K562 (cell line): ENCODE measurements at regions not wholly inside any gene's neighbourhood (a gene's known extent, or its start where the extent isn't known, plus 50 kb on each side); places are given as distances from the start of the nearest gene placed in this dataset.

Experiments
- FOXP1 ChIP-seq: sonication (generic); formaldehyde crosslinking; IDR thresholded peaks from 2 replicates; pipeline ENCODE4 v1.8.0; 2022; ENCODE audit warnings: mild to moderate bottlenecking, missing genetic modification reagents
- ZBTB8A ChIP-seq: fragments of 450-650 bp; IDR thresholded peaks from 2 replicates; pipeline ENCODE4 v1.6.1; 2018; ENCODE audit warnings: mild to moderate bottlenecking, moderate library complexity; ENCODE audit not compliant: partially characterized antibody
- ZNF143 ChIP-seq: sonication (generic); formaldehyde crosslinking; IDR thresholded peaks from 2 replicates; pipeline ENCODE4 v1.9.0; 2022; ENCODE audit warnings: mild to moderate bottlenecking, missing genetic modification reagents
- ZNF197 ChIP-seq: fragments of 200-800 bp; sonication (Bioruptor generic); IDR thresholded peaks from 2 replicates; pipeline ENCODE4 v1.6.1; 2016; ENCODE audit warnings: low read depth, missing genetic modification characterization, missing compliant biosample characterization
- ZNF584 ChIP-seq: fragments of 200-800 bp; sonication (Bioruptor generic); IDR thresholded peaks from 2 replicates; pipeline ENCODE4 v1.6.1; 2016; ENCODE audit warnings: low read depth, mild to moderate bottlenecking, missing genetic modification characterization, missing compliant biosample characterization
- TF ChIP-seq, protein P1 (sequence below): IDR thresholded peaks from 2 replicates; pipeline ENCODE4 v1.6.1; 2014; ENCODE audit warnings: antibody characterized with exemption
- TF ChIP-seq, protein P2 (sequence below), 2 experiments: fragments of 450-650 bp; conservative IDR thresholded peaks; 2 replicates each; pipeline ENCODE4 v1.6.1; 2017; ENCODE audit warnings: mild to moderate bottlenecking in 2 of 2, moderate library complexity in 2 of 2
- TF ChIP-seq, protein P3 (sequence below): sonication (generic); formaldehyde crosslinking; IDR thresholded peaks from 2 replicates; pipeline ENCODE4 v1.8.0; 2022; ENCODE audit warnings: mild to moderate bottlenecking, missing genetic modification reagents

DNA sequence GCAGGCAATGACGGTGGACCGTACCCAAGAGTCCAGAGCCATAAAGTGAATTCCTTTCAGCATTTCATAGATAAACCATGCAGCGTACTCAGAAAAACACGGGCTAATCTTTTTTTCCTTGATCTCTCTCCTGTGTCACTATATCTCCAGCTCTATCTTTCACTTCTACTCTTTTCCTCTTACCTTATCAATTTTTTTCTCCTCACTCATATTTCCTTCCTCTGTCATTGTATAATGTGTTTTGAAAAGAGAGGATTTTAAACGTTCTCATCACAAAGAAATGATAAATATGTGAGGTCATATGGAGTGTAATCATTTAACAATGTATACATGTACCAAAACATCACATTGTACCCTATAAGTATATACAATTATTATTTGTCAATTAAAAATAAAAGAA is 176.5 kb downstream of the CPE start (continued):
- TF ChIP-seq ZNF143 (CRISPR knock-in tag) = no peak
- TF ChIP-seq, protein P1, sequence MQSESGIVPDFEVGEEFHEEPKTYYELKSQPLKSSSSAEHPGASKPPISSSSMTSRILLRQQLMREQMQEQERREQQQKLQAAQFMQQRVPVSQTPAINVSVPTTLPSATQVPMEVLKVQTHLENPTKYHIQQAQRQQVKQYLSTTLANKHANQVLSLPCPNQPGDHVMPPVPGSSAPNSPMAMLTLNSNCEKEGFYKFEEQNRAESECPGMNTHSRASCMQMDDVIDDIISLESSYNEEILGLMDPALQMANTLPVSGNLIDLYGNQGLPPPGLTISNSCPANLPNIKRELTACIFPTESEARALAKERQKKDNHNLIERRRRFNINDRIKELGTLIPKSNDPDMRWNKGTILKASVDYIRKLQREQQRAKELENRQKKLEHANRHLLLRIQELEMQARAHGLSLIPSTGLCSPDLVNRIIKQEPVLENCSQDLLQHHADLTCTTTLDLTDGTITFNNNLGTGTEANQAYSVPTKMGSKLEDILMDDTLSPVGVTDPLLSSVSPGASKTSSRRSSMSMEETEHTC = no peak
- TF ChIP-seq FOXP1 (CRISPR knock-in tag) = no peak
- TF ChIP-seq, protein P2, sequence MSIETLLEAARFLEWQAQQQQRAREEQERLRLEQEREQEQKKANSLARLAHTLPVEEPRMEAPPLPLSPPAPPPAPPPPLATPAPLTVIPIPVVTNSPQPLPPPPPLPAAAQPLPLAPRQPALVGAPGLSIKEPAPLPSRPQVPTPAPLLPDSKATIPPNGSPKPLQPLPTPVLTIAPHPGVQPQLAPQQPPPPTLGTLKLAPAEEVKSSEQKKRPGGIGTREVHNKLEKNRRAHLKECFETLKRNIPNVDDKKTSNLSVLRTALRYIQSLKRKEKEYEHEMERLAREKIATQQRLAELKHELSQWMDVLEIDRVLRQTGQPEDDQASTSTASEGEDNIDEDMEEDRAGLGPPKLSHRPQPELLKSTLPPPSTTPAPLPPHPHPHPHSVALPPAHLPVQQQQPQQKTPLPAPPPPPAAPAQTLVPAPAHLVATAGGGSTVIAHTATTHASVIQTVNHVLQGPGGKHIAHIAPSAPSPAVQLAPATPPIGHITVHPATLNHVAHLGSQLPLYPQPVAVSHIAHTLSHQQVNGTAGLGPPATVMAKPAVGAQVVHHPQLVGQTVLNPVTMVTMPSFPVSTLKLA (conservative IDR thresholded peaks at IDR 0.05) = no peak
- no peak for TF ChIP-seq ZNF584
- TF ChIP-seq, protein P3, sequence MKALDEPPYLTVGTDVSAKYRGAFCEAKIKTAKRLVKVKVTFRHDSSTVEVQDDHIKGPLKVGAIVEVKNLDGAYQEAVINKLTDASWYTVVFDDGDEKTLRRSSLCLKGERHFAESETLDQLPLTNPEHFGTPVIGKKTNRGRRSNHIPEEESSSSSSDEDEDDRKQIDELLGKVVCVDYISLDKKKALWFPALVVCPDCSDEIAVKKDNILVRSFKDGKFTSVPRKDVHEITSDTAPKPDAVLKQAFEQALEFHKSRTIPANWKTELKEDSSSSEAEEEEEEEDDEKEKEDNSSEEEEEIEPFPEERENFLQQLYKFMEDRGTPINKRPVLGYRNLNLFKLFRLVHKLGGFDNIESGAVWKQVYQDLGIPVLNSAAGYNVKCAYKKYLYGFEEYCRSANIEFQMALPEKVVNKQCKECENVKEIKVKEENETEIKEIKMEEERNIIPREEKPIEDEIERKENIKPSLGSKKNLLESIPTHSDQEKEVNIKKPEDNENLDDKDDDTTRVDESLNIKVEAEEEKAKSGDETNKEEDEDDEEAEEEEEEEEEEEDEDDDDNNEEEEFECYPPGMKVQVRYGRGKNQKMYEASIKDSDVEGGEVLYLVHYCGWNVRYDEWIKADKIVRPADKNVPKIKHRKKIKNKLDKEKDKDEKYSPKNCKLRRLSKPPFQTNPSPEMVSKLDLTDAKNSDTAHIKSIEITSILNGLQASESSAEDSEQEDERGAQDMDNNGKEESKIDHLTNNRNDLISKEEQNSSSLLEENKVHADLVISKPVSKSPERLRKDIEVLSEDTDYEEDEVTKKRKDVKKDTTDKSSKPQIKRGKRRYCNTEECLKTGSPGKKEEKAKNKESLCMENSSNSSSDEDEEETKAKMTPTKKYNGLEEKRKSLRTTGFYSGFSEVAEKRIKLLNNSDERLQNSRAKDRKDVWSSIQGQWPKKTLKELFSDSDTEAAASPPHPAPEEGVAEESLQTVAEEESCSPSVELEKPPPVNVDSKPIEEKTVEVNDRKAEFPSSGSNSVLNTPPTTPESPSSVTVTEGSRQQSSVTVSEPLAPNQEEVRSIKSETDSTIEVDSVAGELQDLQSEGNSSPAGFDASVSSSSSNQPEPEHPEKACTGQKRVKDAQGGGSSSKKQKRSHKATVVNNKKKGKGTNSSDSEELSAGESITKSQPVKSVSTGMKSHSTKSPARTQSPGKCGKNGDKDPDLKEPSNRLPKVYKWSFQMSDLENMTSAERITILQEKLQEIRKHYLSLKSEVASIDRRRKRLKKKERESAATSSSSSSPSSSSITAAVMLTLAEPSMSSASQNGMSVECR (CRISPR knock-in tag) = no peak
- TF ChIP-seq ZBTB8A = no peak
- TF ChIP-seq ZNF197 (CRISPR knock-in tag) = no peak
